IMR-90 (cell line): ENCODE measurements at regions not wholly inside any gene's neighbourhood (a gene's known extent, or its start where the extent isn't known, plus 50 kb on each side); places are given as distances from the start of the nearest gene placed in this dataset.
A peak's percentile ranks its signal among the peaks of the same experiment; 100 is the strongest.

Experiments
- ATAC-seq: fragments of 200-7000 bp; cut with Tn5 transposase; 2 replicates; pipeline ENCODE4 v1.9.1; 2020; ENCODE audit warnings: low read depth, mild to moderate bottlenecking, moderate library complexity
- BruUV-seq: library from RNA; stranded (reverse); fragments of 400-500 nt; replicated peaks from 2 replicates; lab custom pipeline; 2021; lab: Mats Ljungman, UMichigan
- CTCF ChIA-PET: fragments of 300-600 bp; formaldehyde crosslinking; extraction: SDS; loops from one replicate; lab custom pipeline; 2021; ENCODE audit warnings: antibody characterized with exemption; lab: Yijun Ruan, JAX
- POLR2A ChIA-PET: fragments of 300-600 bp; sonication (Branson Sonifier 250); formaldehyde crosslinking; loops from one replicate; lab custom pipeline; 2022; ENCODE audit warnings: antibody characterized with exemption; ENCODE audit not compliant: unreplicated experiment; lab: Charles Lee
- DNase-seq: peaks from one replicate; pipeline ENCODE4 v3.0.0; 2013
- H2AFZ ChIP-seq: replicated peaks from 2 replicates; pipeline ENCODE3; 2013; ENCODE audit warnings: low read length, mild to moderate bottlenecking; ENCODE audit not compliant: poor library complexity
- H2AK5ac ChIP-seq: 2 replicates; pipeline ENCODE4 v1.6.1; 2013; ENCODE audit warnings: low read depth, low read length, inconsistent platforms
- H2AK9ac ChIP-seq: replicated peaks from 2 replicates; pipeline ENCODE3; 2013; ENCODE audit warnings: mild to moderate bottlenecking, low read depth, low read length, moderate library complexity; ENCODE audit not compliant: poor library complexity
- H2BK120ac ChIP-seq: 2 replicates; pipeline ENCODE4 v1.6.1; 2013; ENCODE audit warnings: low read depth, low read length, inconsistent platforms
- H2BK15ac ChIP-seq: 3 replicates; pipeline ENCODE4 v1.6.1; 2013; ENCODE audit warnings: low read depth, low read length, inconsistent platforms
- H2BK20ac ChIP-seq: 2 replicates; pipeline ENCODE4 v1.6.1; 2013; ENCODE audit warnings: low read depth, mild to moderate bottlenecking, inconsistent platforms, low read length, moderate library complexity
- H2BK5ac ChIP-seq: 2 replicates; pipeline ENCODE4 v1.6.1; 2013; ENCODE audit warnings: mild to moderate bottlenecking, low read depth, low read length, inconsistent platforms; ENCODE audit not compliant: poor library complexity, severe bottlenecking
- H3K14ac ChIP-seq: replicated peaks from 2 replicates; pipeline ENCODE4 v1.6.1; 2013; ENCODE audit warnings: low read depth, low read length, inconsistent platforms
- H3K18ac ChIP-seq: 2 replicates; pipeline ENCODE4 v1.6.1; 2013; ENCODE audit warnings: low read depth, low read length, control low read depth
- H3K23ac ChIP-seq: 2 replicates; pipeline ENCODE4 v1.6.1; 2013; ENCODE audit warnings: low read depth, low read length, inconsistent platforms
- H3K27ac ChIP-seq: 2 replicates; pipeline ENCODE4 v1.5.1; 2013; ENCODE audit warnings: mild to moderate bottlenecking, control low read depth, low read length; ENCODE audit not compliant: insufficient read depth
- H3K27me3 ChIP-seq: 2 replicates; pipeline ENCODE4 v1.6.1; 2013; ENCODE audit warnings: low read length; ENCODE audit not compliant: control insufficient read depth, insufficient read depth
- H3K36me3 ChIP-seq: 2 replicates; pipeline ENCODE4 v1.6.1; 2013; ENCODE audit warnings: low read length, mixed read lengths; ENCODE audit not compliant: control insufficient read depth, insufficient read depth
- H3K4ac ChIP-seq: 2 replicates; pipeline ENCODE4 v1.6.1; 2013; ENCODE audit warnings: low read depth, low read length, inconsistent platforms
- H3K4me1 ChIP-seq: 2 replicates; pipeline ENCODE4 v1.6.1; 2013; ENCODE audit warnings: low read length, mixed read lengths; ENCODE audit not compliant: control insufficient read depth, insufficient read depth
- H3K4me2 ChIP-seq: 2 replicates; pipeline ENCODE4 v1.6.1; 2013; ENCODE audit warnings: low read depth, mild to moderate bottlenecking, control low read depth, low read length, moderate library complexity
- H3K4me3 ChIP-seq: 2 replicates; pipeline ENCODE4 v1.5.1; 2013; ENCODE audit warnings: low read depth, mild to moderate bottlenecking, control low read depth, low read length, moderate library complexity; ENCODE audit not compliant: insufficient read depth
- H3K56ac ChIP-seq: 2 replicates; pipeline ENCODE4 v1.6.1; 2013; ENCODE audit warnings: low read length, inconsistent platforms; ENCODE audit not compliant: insufficient read depth; ENCODE audit errors: extremely low read depth
- H3K79me1 ChIP-seq, 2 experiments: 2 replicates each; pipeline ENCODE4 v1.6.1; 2013; ENCODE audit warnings: low read length in 2 of 2, inconsistent platforms in 1 of 2, low read depth in 1 of 2
- H3K9ac ChIP-seq: 2 replicates; pipeline ENCODE4 v1.6.1; 2013; ENCODE audit warnings: low read depth, low read length, control low read depth
- H3K9me1 ChIP-seq: 2 replicates; pipeline ENCODE4 v1.6.1; 2013; ENCODE audit warnings: low read length, inconsistent platforms; ENCODE audit not compliant: insufficient read depth
- H3K9me3 ChIP-seq: 2 replicates; pipeline ENCODE4 v1.6.1; 2013; ENCODE audit warnings: low read length; ENCODE audit not compliant: control insufficient read depth, insufficient read depth
- H4K20me1 ChIP-seq: 2 replicates; pipeline ENCODE4 v1.6.1; 2013; ENCODE audit warnings: low read length, inconsistent platforms; ENCODE audit not compliant: insufficient read depth
- H4K5ac ChIP-seq: 2 replicates; pipeline ENCODE4 v1.6.1; 2013; ENCODE audit warnings: mild to moderate bottlenecking, low read depth, low read length, control low read depth
- H4K8ac ChIP-seq, 2 experiments: 2 replicates each; pipeline ENCODE4 v1.6.1; 2013; ENCODE audit warnings: low read depth in 2 of 2, low read length in 2 of 2, control low read depth in 1 of 2, inconsistent platforms in 1 of 2
- H4K91ac ChIP-seq: 2 replicates; pipeline ENCODE4 v1.6.1; 2013; ENCODE audit warnings: low read depth, low read length, inconsistent platforms; ENCODE audit not compliant: insufficient read depth
- CEBPB ChIP-seq: IDR thresholded peaks from 2 replicates; pipeline ENCODE4 v1.6.1; 2012; ENCODE audit warnings: low read depth, low read length, improper control_type of control experiment
- WGBS, 2 experiments: methylation state at CpG; one replicate each; pipeline versions ENCODE4 v1.1.5 to v1.1.7; 2013; ENCODE audit warnings: missing lambda C conversion rate in 2 of 2; ENCODE audit not compliant: insufficient read length in 1 of 2; ENCODE audit errors: extremely low coverage in 2 of 2; 5-methylcytosine and 5-hydroxymethylcytosine counted together
- dilution Hi-C: fragments of 300-500 bp; cut with HindIII; formaldehyde crosslinking; loops from one replicate; pipeline ENCODE4 v1.14.3; 2018; ENCODE audit warnings: low sequenced_read_pairs; ENCODE audit not compliant: unreplicated experiment
- in situ Hi-C: fragments of 300-500 bp; cut with MboI; formaldehyde crosslinking; loops from 3 replicates; pipeline ENCODE4 v1.14.3; 2019; ENCODE audit warnings: low sequenced_read_pairs, inconsistent platforms, mixed read lengths
- intact Hi-C: fragments of 100-400 bp; cut with micrococcal nuclease; formaldehyde crosslinking; loops from 2 replicates; pipeline ENCODE4 v1.10.0; 2022
- TF ChIP-seq, protein P1 (sequence below): fragments of 150-350 bp; IDR thresholded peaks from 2 replicates; pipeline ENCODE4 v1.6.1; 2016; ENCODE audit warnings: low read depth, mild to moderate bottlenecking, low read length, moderate library complexity, borderline replicate concordance

DNA sequence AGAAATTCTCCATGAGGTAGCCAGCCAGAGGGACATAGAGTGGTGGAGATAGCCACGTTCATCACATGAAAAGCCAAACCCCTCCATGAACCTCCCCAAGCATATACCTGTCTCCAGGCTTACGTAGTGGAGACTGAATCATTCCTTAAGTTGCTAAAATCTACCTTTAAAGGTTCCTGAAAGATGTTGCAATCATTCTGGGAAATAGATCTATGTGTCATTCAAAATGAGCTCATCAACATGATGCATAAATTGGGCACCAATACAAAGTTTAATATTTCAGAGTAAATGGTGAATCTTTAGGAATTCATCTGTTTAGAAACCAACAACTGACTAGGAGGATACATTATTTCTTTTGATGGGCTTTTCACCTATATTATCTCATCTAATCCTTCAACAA lies 362.6 kb upstream of the ID2 start:
- Histone ChIP-seq H3K56ac (no peak overlapping the region), H2AFZ (no peak overlapping the region), H4K91ac (no peak overlapping the region), H3K9me1 (no peaks in the 10 kb centered on the region), H4K8ac (no peak overlapping the region), H2AK5ac (no peak overlapping the region), H3K4me3 (no peak overlapping the region), H3K14ac (no peak overlapping the region), H3K9me3 (no peaks in the 10 kb centered on the region), H4K20me1 (no peaks in the 10 kb centered on the region), H3K23ac (no peak overlapping the region), H3K27ac (no peak overlapping the region), H3K79me1 (no peaks in the 10 kb centered on the region), H2BK120ac (no peak overlapping the region), H3K9ac (no peak overlapping the region), H2BK20ac (no peak overlapping the region), H3K18ac (no peak overlapping the region), H2AK9ac (no peak overlapping the region), H2BK5ac (no peak overlapping the region), H3K4me1 (peaks cover 2% of the 10 kb centered on the region; the same call in 1 of the 2 replicates), H3K27me3 (peaks cover 4% of the 10 kb centered on the region), H4K5ac (no peak overlapping the region), H3K36me3 (no peaks in the 10 kb centered on the region), H2BK15ac (no peak overlapping the region), H3K4me2 (no peak overlapping the region), H3K4ac (no peak overlapping the region)
- ATAC-seq (no peak), DNase-seq (peak; percentile 25)
- no TSS peak for BruUV-seq
- TF ChIP-seq, protein P1, sequence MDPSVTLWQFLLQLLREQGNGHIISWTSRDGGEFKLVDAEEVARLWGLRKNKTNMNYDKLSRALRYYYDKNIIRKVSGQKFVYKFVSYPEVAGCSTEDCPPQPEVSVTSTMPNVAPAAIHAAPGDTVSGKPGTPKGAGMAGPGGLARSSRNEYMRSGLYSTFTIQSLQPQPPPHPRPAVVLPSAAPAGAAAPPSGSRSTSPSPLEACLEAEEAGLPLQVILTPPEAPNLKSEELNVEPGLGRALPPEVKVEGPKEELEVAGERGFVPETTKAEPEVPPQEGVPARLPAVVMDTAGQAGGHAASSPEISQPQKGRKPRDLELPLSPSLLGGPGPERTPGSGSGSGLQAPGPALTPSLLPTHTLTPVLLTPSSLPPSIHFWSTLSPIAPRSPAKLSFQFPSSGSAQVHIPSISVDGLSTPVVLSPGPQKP, result no peak
- TF ChIP-seq CEBPB, result peak; percentile 90
- in situ Hi-C loops (no loop called here), intact Hi-C loops (no loop called here), dilution Hi-C loops (no loop called here)
- ChIA-PET POLR2A (no interaction called here), CTCF (no interaction called here)
- no CpG with 5 or more reads among the region's 2 CpGs for WGBS, 2 experiments
